Activated naive CD8-positive, alpha-beta T cell treated with anti-CD3 and anti-CD28 coated beads, Interleukin-2, amount 50 U/mL, for 24 hours (primary cell): ENCODE measurements at regions not wholly inside any gene's neighbourhood (a gene's known extent, or its start where the extent isn't known, plus 50 kb on each side); places are given as distances from the start of the nearest gene placed in this dataset.
"Not testable (repeated sequence)": the region's sequence is repeated elsewhere in the genome, so short reads cannot be mapped to it uniquely, and the experiment has no call there.

Experiments used
- ATAC-seq: fragments of 150-1000 bp; cut with Tn5 transposase; one replicate; pipeline ENCODE4 v1.10.0; 2021
- DNase-seq: peaks from one replicate; pipeline ENCODE4 v3.0.0; 2021
- H3K27ac Mint-ChIP-seq: one replicate; pipeline ENCODE4 v1.8.0; 2021; ENCODE audit warnings: mild to moderate bottlenecking, mixed read lengths
- H3K27me3 Mint-ChIP-seq: one replicate; pipeline ENCODE4 v1.8.0; 2021; ENCODE audit warnings: mixed read lengths
- H3K36me3 Mint-ChIP-seq: one replicate; pipeline ENCODE4 v1.8.0; 2021; ENCODE audit warnings: low read depth, mixed read lengths
- H3K4me1 Mint-ChIP-seq: one replicate; pipeline ENCODE4 v1.8.0; 2021; ENCODE audit warnings: mixed read lengths
- H3K4me3 Mint-ChIP-seq: one replicate; pipeline ENCODE4 v1.8.0; 2021; ENCODE audit warnings: mild to moderate bottlenecking, moderate library complexity, mixed read lengths
- H3K9me3 Mint-ChIP-seq: one replicate; pipeline ENCODE4 v1.8.0; 2021; ENCODE audit warnings: mixed read lengths

- Mint-ChIP-seq H3K27me3 (no peaks in the 10 kb centered on the region), H3K9me3 (peaks cover 3% of the 10 kb centered on the region), H3K36me3 (no peaks in the 10 kb centered on the region), H3K4me1 (no peaks in the 10 kb centered on the region), H3K4me3 (no peak overlapping the region), H3K27ac (no peak overlapping the region)
- no peak for DNase-seq
- ATAC-seq = no peak
Observed at GRCh38 chr5:136620621-136621020, 255.3 kb upstream of the TRPC7 start.

GRCh38 chr5:136620016-136620419, 254.7 kb upstream of the TRPC7 start:
- ATAC-seq (no peak), DNase-seq (no peak)
- H3K9me3 Mint-ChIP-seq = peaks cover 3% of the 10 kb centered on the region
- H3K27ac Mint-ChIP-seq = no peak overlapping the region
- H3K4me3 Mint-ChIP-seq = no peak overlapping the region
- no peaks in the 10 kb centered on the region for H3K36me3 Mint-ChIP-seq
- H3K4me1 Mint-ChIP-seq = no peaks in the 10 kb centered on the region
- H3K27me3 Mint-ChIP-seq = no peaks in the 10 kb centered on the region

GRCh38 chr5:136619556-136619955, 254.2 kb upstream of the TRPC7 start:
- Mint-ChIP-seq H3K4me1 (no peaks in the 10 kb centered on the region), H3K4me3 (no peak overlapping the region)

GRCh38 chr5:136615251-136616119, 250.1 kb upstream of the TRPC7 start:
- DNase-seq (no peak), ATAC-seq (no peak)
- no peak overlapping the region for H3K27ac Mint-ChIP-seq
- H3K4me1 Mint-ChIP-seq = no peaks in the 10 kb centered on the region
- no peaks in the 10 kb centered on the region for H3K36me3 Mint-ChIP-seq
- H3K4me3 Mint-ChIP-seq = no peak overlapping the region
- H3K9me3 Mint-ChIP-seq = no peaks in the 10 kb centered on the region
- no peaks in the 10 kb centered on the region for H3K27me3 Mint-ChIP-seq

More at GRCh38 chr5:136619556-136619955, 254.2 kb upstream of the TRPC7 start:
- Mint-ChIP-seq H3K36me3 (no peaks in the 10 kb centered on the region), H3K27me3 (no peaks in the 10 kb centered on the region), H3K27ac (no peak overlapping the region), H3K9me3 (peaks cover 3% of the 10 kb centered on the region)
- ATAC-seq (no peak), DNase-seq (no peak)

GRCh38 chr5:136613230-136613629, 247.9 kb upstream of the TRPC7 start:
- no peak for ATAC-seq

DNA sequence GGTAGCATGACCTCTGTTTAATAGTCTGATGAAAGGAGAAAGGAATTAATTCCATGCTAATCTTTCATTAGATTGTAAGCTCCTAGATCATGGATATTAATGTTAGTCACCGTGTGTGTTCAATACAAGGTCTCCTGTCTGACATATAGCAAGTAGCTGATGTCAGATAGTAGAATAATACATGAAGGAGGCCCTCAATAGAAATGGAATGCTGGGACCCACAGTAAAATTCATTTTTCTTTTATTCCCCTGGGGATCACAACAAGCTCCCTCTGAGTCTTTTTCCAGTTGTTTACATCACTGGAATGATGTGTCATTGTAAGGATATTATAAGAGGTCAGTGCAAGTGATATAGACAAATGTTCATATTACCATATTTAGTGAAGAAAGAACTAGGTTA, 240.3 kb upstream of the TRPC7 start:
- H3K27me3 Mint-ChIP-seq = no peaks in the 10 kb centered on the region
- H3K9me3 Mint-ChIP-seq = peaks cover 39% of the 10 kb centered on the region
- ATAC-seq = no peak
- no peak overlapping the region for H3K27ac Mint-ChIP-seq
- H3K4me3 Mint-ChIP-seq = no peak overlapping the region
- no peaks in the 10 kb centered on the region for H3K4me1 Mint-ChIP-seq
- no peak for DNase-seq
- H3K36me3 Mint-ChIP-seq = no peaks in the 10 kb centered on the region

More at GRCh38 chr5:136613230-136613629, 247.9 kb upstream of the TRPC7 start:
- H3K27ac Mint-ChIP-seq = no peak overlapping the region
- no peaks in the 10 kb centered on the region for H3K4me1 Mint-ChIP-seq
- no peak for DNase-seq
- H3K36me3 Mint-ChIP-seq = no peaks in the 10 kb centered on the region
- H3K4me3 Mint-ChIP-seq = no peak overlapping the region
- peaks cover 7% of the 10 kb centered on the region for H3K9me3 Mint-ChIP-seq
- H3K27me3 Mint-ChIP-seq = no peaks in the 10 kb centered on the region

GRCh38 chr5:136600306-136600705, 235.0 kb upstream of the TRPC7 start:
- Mint-ChIP-seq H3K27me3 (no peaks in the 10 kb centered on the region), H3K27ac (no peak overlapping the region), H3K36me3 (no peaks in the 10 kb centered on the region), H3K4me3 (no peak overlapping the region), H3K9me3 (peaks cover 32% of the 10 kb centered on the region), H3K4me1 (no peaks in the 10 kb centered on the region)
- ATAC-seq = no peak
- no peak for DNase-seq

DNA sequence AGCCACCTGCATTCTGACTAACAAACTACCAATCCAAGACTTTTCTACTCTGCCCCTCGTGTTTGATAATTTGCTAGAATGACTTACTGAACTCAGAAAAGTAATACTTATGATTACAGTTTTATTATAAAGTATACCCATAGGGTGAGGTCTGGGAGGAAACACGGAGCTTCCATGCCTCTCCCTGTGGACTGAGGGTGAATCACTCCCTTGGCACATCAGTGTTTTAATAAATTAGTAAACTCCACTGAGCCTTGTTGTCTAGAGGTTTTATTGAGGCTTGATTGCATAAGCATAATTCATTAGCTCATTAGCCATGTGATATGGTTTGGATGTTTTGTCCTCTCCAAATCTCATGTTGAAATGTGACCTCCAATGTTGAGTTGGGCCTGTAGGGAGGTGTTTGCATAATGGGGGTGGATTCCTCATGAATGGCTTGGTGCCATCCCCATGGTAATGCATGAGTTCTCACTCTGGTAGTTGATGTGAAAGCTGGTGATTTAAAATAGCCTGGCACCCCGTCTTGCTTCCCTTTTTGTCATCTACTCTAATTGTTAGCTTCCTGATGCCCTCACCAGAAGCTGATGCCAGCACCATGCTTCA, 233.6 kb upstream of the TRPC7 start:
- Mint-ChIP-seq H3K27me3 (no peaks in the 10 kb centered on the region), H3K9me3 (peaks cover 25% of the 10 kb centered on the region), H3K4me3 (no peak overlapping the region), H3K4me1 (no peaks in the 10 kb centered on the region), H3K27ac (no peak overlapping the region), H3K36me3 (no peaks in the 10 kb centered on the region)
- no peak for DNase-seq
- ATAC-seq = no peak

DNA sequence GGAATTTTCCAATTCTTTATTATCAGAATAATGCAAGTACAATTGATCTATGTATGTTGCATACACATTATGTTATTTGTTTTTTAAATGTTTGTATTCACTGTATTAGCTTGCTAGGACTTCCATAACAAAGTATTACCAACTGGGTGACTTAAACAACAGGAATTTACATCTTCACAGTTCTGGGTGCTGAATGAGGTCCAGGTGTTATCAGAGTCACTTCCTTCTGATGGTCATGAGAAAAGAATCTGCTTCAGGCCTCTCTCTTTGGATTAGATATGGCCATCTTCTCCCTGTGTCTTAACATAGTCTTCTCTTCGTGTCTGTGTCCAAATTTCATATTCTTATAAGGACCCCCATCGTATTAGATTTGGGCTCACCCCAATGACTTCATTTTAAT, 229.1 kb upstream of the TRPC7 start:
- no peaks in the 10 kb centered on the region for H3K27me3 Mint-ChIP-seq
- no peak for ATAC-seq
- no peak for DNase-seq
- H3K9me3 Mint-ChIP-seq = peaks cover 5% of the 10 kb centered on the region
- H3K36me3 Mint-ChIP-seq = no peaks in the 10 kb centered on the region
- no peaks in the 10 kb centered on the region for H3K4me1 Mint-ChIP-seq
- no peak overlapping the region for H3K4me3 Mint-ChIP-seq
- no peak overlapping the region for H3K27ac Mint-ChIP-seq

- H3K27ac Mint-ChIP-seq = no peak overlapping the region
- no peak for ATAC-seq
- peaks cover 4% of the 10 kb centered on the region for H3K9me3 Mint-ChIP-seq
Observed at GRCh38 chr5:136590581-136590980, 225.2 kb upstream of the TRPC7 start.

GRCh38 chr5:136586196-136586595, 220.9 kb upstream of the TRPC7 start:
- DNase-seq = no peak
- H3K9me3 Mint-ChIP-seq = peaks cover 10% of the 10 kb centered on the region
- H3K4me1 Mint-ChIP-seq = no peaks in the 10 kb centered on the region
- no peaks in the 10 kb centered on the region for H3K36me3 Mint-ChIP-seq
- H3K27ac Mint-ChIP-seq = no peak overlapping the region
- no peak overlapping the region for H3K4me3 Mint-ChIP-seq
- ATAC-seq = no peak
- H3K27me3 Mint-ChIP-seq = peaks cover 2% of the 10 kb centered on the region

More at GRCh38 chr5:136590581-136590980, 225.2 kb upstream of the TRPC7 start:
- Mint-ChIP-seq H3K4me3 (no peak overlapping the region), H3K36me3 (no peaks in the 10 kb centered on the region), H3K27me3 (no peaks in the 10 kb centered on the region), H3K4me1 (no peaks in the 10 kb centered on the region)
- DNase-seq = no peak

GRCh38 chr5:136584474-136584873, 219.1 kb upstream of the TRPC7 start:
- H3K27ac Mint-ChIP-seq = no peak overlapping the region
- H3K9me3 Mint-ChIP-seq = peaks cover 9% of the 10 kb centered on the region
- DNase-seq (no peak), ATAC-seq (no peak)
- peaks cover 2% of the 10 kb centered on the region for H3K27me3 Mint-ChIP-seq
- no peak overlapping the region for H3K4me3 Mint-ChIP-seq
- H3K4me1 Mint-ChIP-seq = no peaks in the 10 kb centered on the region
- no peaks in the 10 kb centered on the region for H3K36me3 Mint-ChIP-seq

DNA sequence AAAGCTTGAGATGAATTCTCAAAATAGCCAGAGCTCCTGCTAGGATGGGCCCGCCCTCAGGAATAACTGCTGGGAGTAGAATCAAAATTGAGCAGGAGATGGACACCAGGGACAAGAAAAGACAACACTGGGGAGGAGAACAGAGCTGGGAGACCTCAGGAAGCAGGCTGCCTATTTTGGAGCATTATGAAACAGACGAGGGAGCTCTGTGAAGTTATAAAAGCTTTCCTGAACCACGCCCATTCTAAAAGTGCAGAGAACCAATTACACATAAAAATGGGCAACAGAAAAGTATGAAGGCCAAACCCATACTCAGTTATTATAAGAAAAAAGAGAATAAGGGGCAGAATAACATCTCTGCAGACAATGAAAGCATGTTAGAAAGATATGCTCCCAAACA, 213.9 kb upstream of the TRPC7 start:
- no peaks in the 10 kb centered on the region for H3K36me3 Mint-ChIP-seq
- peaks cover 5% of the 10 kb centered on the region for H3K9me3 Mint-ChIP-seq
- no peak overlapping the region for H3K4me3 Mint-ChIP-seq
- no peaks in the 10 kb centered on the region for H3K4me1 Mint-ChIP-seq
- ATAC-seq (no peak), DNase-seq (no peak)
- H3K27ac Mint-ChIP-seq = no peak overlapping the region
- H3K27me3 Mint-ChIP-seq = peaks cover 2% of the 10 kb centered on the region

DNA sequence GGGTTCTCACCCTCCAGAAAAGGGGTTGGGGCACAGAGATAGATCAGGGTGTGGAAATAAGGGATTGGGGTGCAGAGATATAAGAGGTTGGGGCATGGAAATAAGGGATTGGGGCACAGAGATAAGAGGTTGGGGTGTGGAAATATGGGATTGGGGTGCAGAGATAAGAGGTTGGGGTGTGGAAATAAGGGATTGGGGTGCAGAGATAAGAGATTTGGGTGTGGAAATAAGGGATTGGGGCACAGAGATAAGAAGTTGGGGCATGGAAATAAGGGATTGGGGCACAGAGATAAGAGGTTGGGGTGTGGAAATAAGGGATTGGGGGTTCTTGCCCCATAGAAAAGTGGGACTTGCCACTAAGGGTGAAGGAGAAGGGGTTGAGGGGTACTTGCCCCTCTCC, 204.5 kb upstream of the TRPC7 start:
- DNase-seq, H3K27me3 Mint-ChIP-seq, H3K9me3 Mint-ChIP-seq, H3K4me3 Mint-ChIP-seq, H3K4me1 Mint-ChIP-seq, ATAC-seq, H3K36me3 Mint-ChIP-seq, H3K27ac Mint-ChIP-seq: not testable (repeated sequence)

GRCh38 chr5:136565457-136565856, 200.1 kb upstream of the TRPC7 start:
- not testable (repeated sequence) for ATAC-seq, H3K9me3 Mint-ChIP-seq, H3K4me3 Mint-ChIP-seq, H3K4me1 Mint-ChIP-seq, DNase-seq, H3K27me3 Mint-ChIP-seq, H3K27ac Mint-ChIP-seq, H3K36me3 Mint-ChIP-seq
